Ecto neural progenitor cell (in vitro differentiated cells): ENCODE measurements at regions not wholly inside any gene's neighbourhood (a gene's known extent, or its start where the extent isn't known, plus 50 kb on each side); places are given as distances from the start of the nearest gene placed in this dataset.
"Not testable (repeated sequence)": the region's sequence is repeated elsewhere in the genome, so short reads cannot be mapped to it uniquely, and the experiment has no call there.

ENCODE experiments used
- DNase-seq: peaks from one replicate; pipeline ENCODE4 v3.0.0-alpha.2; 2018; ENCODE audit warnings: low spot score

DNA sequence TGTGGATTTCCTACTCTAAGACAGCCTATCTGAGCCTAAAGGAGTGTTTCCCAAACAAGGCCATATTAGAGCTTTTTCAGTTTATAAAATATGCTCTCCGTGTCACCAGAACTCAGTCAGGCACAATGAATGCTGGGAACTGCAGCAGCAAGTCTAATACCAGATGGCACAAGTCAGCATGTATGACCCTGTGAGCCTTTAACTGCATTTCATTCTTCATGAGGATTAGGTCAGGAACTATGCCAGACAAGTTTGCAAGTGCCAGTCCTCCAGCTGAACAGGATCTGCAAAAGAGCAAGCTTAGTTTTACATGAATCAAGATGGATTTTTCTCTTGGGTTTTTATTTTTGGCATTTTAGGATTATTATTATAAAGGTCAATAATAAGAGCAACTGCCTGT, 66.7 kb upstream of the SAMD5 start:
- no peak for DNase-seq

DNA sequence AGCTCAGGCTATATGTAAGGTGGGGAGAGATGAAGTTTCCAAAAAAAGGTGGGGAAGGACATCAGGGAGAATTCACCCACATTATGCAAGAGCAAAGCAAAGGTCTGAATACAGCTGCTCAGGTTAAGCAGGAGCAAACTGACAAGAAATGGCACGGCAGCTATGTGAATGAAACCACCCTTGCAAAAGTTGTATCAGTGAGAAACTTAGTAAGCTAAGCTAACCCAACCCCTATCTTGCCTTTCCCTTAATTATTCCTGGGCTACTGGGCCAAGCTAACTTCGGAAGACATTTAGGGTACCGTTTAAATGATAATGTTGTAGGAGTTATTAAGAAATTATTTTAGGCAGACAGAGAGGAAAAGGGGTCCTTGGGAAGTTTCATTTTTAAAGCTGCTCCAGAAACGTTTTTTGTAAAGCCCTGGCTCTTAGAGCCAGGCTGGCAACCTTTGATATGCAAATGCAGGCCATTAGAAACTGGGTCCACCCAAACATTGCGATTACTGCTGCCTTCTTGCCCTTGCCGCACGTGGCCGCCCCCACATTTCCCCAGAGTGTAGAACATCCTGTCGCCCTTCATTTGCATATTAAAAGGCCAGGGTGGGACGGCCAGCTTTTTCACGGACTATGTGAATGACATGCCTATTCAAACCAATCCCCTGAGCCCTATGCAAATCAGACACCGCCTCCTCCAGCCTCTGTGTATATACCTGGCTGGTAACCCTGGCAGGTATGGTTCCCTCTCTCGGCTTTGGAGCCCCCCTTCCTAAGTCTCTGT, 60.5 kb upstream of the SAMD5 start:
- peak; percentile 61 for DNase-seq

DNA sequence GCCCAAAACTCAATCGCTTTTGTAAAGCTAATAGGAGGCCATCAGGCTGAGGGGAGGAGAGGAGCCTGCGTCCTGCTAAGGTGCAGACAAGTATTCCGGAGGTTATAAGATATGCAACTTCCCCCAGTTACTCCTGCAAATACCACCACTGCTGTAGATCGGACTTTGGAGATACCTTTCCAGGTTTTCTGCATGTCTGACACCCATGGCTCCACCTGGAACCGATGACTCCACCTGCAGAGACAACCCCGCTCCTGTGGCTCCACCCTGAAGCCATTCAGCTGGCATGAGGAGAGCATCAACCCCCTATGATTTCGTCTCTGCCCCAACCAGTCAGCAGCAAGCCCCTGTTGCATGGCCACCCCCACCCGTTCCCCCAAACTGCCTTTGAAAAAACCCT, 59.7 kb upstream of the SAMD5 start:
- no peak for DNase-seq

DNA sequence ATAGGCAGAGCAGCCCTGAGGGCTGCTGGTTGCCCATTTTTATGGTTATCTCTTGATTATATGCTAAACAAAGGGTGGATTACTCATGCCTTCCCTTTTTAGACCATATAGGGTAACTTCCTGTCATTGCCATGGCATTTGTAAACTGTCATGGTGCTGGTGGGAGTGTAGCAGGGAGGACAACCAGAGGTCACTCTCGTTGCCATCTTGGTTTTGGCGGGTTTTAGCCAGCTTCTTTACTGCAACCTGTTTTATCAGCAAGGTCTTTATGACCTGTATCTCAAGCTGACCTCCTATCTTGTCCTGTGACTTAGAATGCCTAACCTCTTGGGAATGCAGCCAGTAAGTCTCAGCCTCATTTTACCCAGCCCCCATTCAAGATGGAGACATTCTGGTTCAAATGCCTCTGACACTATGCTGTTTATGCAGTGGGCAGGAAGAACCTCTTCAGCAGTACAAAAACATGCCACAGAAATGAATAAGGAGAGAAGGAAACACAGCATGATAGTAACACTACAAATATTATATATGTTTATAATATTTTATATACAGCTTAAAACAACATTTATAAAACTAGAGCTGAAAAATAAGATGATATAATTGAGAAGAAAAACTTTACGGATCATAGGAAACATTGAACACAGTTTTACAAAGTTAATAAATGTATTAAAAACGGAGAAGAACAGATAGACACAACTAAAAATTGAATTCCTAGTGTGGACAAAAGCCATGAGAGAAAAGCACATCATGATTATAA, 58.9 kb upstream of the SAMD5 start:
- DNase-seq, result no peak

DNA sequence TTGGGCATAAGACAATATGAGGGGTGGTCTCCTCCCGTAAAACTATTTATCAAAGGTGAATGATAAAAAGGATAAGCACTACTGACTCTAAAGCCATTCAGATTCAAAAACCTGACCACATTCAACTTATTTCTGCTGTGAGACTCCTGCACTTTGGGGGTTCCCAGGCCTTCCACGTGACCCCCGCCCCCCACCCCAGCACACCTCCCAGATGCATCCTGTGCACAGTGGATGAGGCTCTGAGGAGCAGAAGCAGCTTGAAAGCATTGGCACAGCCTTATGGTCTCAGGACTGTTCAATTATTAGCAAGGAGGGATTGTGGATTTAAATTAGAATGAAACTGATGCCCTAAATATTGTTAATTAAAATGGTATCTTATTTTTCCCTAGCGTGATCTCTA, 55.1 kb upstream of the SAMD5 start:
- no peak for DNase-seq

DNA sequence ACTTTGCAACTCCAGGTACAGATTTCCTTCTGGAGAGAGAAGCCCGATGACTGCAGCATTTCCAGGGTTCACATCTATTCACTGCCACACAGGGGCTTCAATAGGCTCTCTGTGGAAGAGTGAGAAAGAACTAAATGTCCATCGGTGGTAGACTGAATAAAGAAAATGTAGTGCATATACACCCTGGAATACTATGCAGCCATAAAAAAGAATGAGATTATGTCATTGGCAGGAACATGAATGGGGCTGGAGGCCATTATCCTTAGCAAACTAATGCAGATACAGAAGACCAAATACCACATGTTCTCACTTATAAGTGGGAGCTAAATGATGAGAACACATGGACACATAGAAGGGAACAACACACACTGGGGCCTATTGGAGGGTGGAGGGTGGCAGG, 53.6 kb upstream of the SAMD5 start:
- DNase-seq, result not testable (repeated sequence)
